A549 (cell line): ENCODE measurements at regions not wholly inside any gene's neighbourhood (a gene's known extent, or its start where the extent isn't known, plus 50 kb on each side); places are given as distances from the start of the nearest gene placed in this dataset.
A peak's percentile ranks its signal among the peaks of the same experiment; 100 is the strongest.
"Not testable (repeated sequence)": the region's sequence is repeated elsewhere in the genome, so short reads cannot be mapped to it uniquely, and the experiment has no call there.

Experiments
- ATAC-seq, 2 experiments: fragments of 200-7000 bp in 1 of 2; fragments of >200 bp in 1 of 2; cut with Nextera tagmentation in 1 of 2; cut with Tn5 transposase in 1 of 2; 3 replicates each; pipeline versions ENCODE4 v1.8.0 to v1.9.1; 2018 to 2020; ENCODE audit warnings: mild to moderate bottlenecking in 1 of 2, moderate library complexity in 1 of 2
- CTCF ChIA-PET: fragments of 300-600 bp; sonication (Branson Sonifier 250); formaldehyde crosslinking; extraction: SDS; loops from one replicate; lab custom pipeline; 2021; ENCODE audit warnings: antibody characterized with exemption, inconsistent platforms; lab: Yijun Ruan, JAX
- POLR2A ChIA-PET: fragments of 350-600 bp; formaldehyde crosslinking; extraction: SDS; loops from one replicate; lab custom pipeline; 2021; ENCODE audit warnings: antibody characterized with exemption, inconsistent platforms; lab: Yijun Ruan, JAX
- DNase-seq, 2 experiments: peaks; one replicate each; pipeline versions ENCODE4 v3.0.0 to v3.0.0-alpha.2; 2011 to 2016; ENCODE audit warnings: low read depth in 1 of 2, low spot score in 1 of 2
- FAIRE-seq: peaks from 2 replicates; lab custom pipeline; 2011; peaks lifted over from hg19 to GRCh38; lab: Jason Lieb, UNC
- H3K27ac ChIP-seq, 2 experiments: fragments of >200 bp; sonication (Bioruptor Twin); formaldehyde crosslinking; 3 replicates each; pipeline ENCODE4 v1.5.1; 2016 to 2017
- H3K4me1 ChIP-seq: fragments of >200 bp; sonication (Bioruptor Twin); formaldehyde crosslinking; 3 replicates; pipeline ENCODE4 v1.6.1; 2016
- H3K4me2 ChIP-seq: fragments of >200 bp; sonication (Bioruptor Twin); formaldehyde crosslinking; 3 replicates; pipeline ENCODE4 v1.6.1; 2016
- H3K4me3 ChIP-seq: fragments of >200 bp; sonication (Bioruptor Twin); formaldehyde crosslinking; 3 replicates; pipeline ENCODE4 v1.5.1; 2016
- H3K9me3 ChIP-seq: fragments of >200 bp; sonication (Bioruptor Twin); formaldehyde crosslinking; 3 replicates; pipeline ENCODE4 v1.6.1; 2016
- RAD21 ChIP-seq, 2 experiments: fragments of >200 bp in 1 of 2; sonication (Bioruptor Twin) in 1 of 2; formaldehyde crosslinking in 1 of 2; IDR thresholded peaks in 1 of 2; conservative IDR thresholded peaks in 1 of 2; 2 replicates in 1 of 2; 3 replicates in 1 of 2; pipeline ENCODE4 v1.6.1; 2012 to 2018; ENCODE audit warnings: inconsistent platforms in 1 of 2
- WGBS: methylation state at CpG from one replicate; pipeline ENCODE4 v1.1.6; 2017; ENCODE audit errors: missing lambda C conversion rate; 5-methylcytosine and 5-hydroxymethylcytosine counted together

- CTCF ChIA-PET, FAIRE-seq, DNase-seq, H3K27ac ChIP-seq, H3K9me3 ChIP-seq, POLR2A ChIA-PET, ATAC-seq, H3K4me3 ChIP-seq, H3K4me1 ChIP-seq, H3K4me2 ChIP-seq: not testable (repeated sequence)
- WGBS: 16% methylated on average over 6 of the region's 7 CpGs
Observed at GRCh38 chr16:32947336-32947735, 246.7 kb upstream of the TP53TG3C start.

GRCh38 chr16:32946041-32946560, 247.9 kb upstream of the TP53TG3C start:
- CTCF ChIA-PET: not testable (repeated sequence)

GRCh38 chr16:32945311-32945710, 248.7 kb upstream of the TP53TG3C start:
- H3K4me3 ChIP-seq, POLR2A ChIA-PET, DNase-seq, CTCF ChIA-PET, FAIRE-seq, H3K4me2 ChIP-seq, H3K27ac ChIP-seq, ATAC-seq, H3K4me1 ChIP-seq, H3K9me3 ChIP-seq: not testable (repeated sequence)
- WGBS: 5% methylated on average over 6 of the region's 7 CpGs

More at GRCh38 chr16:32946041-32946560, 247.9 kb upstream of the TP53TG3C start:
- 4% methylated on average over 6 of the region's 10 CpGs for WGBS
- H3K4me1 ChIP-seq, FAIRE-seq, H3K27ac ChIP-seq, H3K4me3 ChIP-seq, H3K4me2 ChIP-seq, H3K9me3 ChIP-seq, ATAC-seq, DNase-seq, POLR2A ChIA-PET: not testable (repeated sequence)

- H3K4me2 ChIP-seq, ATAC-seq, H3K4me3 ChIP-seq, FAIRE-seq, DNase-seq, H3K27ac ChIP-seq, POLR2A ChIA-PET, CTCF ChIA-PET, H3K4me1 ChIP-seq, H3K9me3 ChIP-seq: not testable (repeated sequence)
- no CpG with 5 or more reads among the region's 4 CpGs for WGBS
Observed at GRCh38 chr16:32939845-32940244, 254.2 kb upstream of the TP53TG3C start.

- ATAC-seq, FAIRE-seq, DNase-seq, H3K4me3 ChIP-seq, H3K4me1 ChIP-seq, H3K27ac ChIP-seq, POLR2A ChIA-PET, CTCF ChIA-PET, H3K4me2 ChIP-seq, H3K9me3 ChIP-seq: not testable (repeated sequence)
- WGBS: 68% methylated on average over 8 of the region's 10 CpGs
Observed at GRCh38 chr16:32937929-32938328, 256.1 kb upstream of the TP53TG3C start.

- peak; percentile 69 to 70; a peak in 5 of 6 replicates for ATAC-seq
- H3K4me2 ChIP-seq, H3K27ac ChIP-seq, DNase-seq, POLR2A ChIA-PET, H3K9me3 ChIP-seq, CTCF ChIA-PET, H3K4me3 ChIP-seq, FAIRE-seq, H3K4me1 ChIP-seq: not testable (repeated sequence)
- TF ChIP-seq RAD21 (conservative IDR thresholded peaks at IDR 0.05 in 1 of 2, IDR thresholded peaks at IDR 0.05 in 1 of 2): 0 out of 5 replicates have a peak, but pooled peaks of 1 of the 2 experiments have one; percentile 4
- WGBS: 13% methylated on average over 13 of the region's 16 CpGs
Observed at GRCh38 chr16:32932240-32933040, 256.5 kb upstream of the TP53TG3 start.

GRCh38 chr16:32925192-32925591, 249.2 kb upstream of the TP53TG3 start:
- H3K27ac ChIP-seq, CTCF ChIA-PET, H3K4me2 ChIP-seq, ATAC-seq, FAIRE-seq, H3K4me3 ChIP-seq, H3K4me1 ChIP-seq, POLR2A ChIA-PET, DNase-seq, H3K9me3 ChIP-seq: not testable (repeated sequence)
- WGBS: no CpG with 5 or more reads among the region's 31 CpGs

GRCh38 chr16:32922578-32922977, 246.6 kb upstream of the TP53TG3 start:
- H3K9me3 ChIP-seq, FAIRE-seq, POLR2A ChIA-PET, H3K4me1 ChIP-seq, CTCF ChIA-PET, H3K4me3 ChIP-seq, H3K4me2 ChIP-seq, ATAC-seq, H3K27ac ChIP-seq: not testable (repeated sequence)
- peak in 1 of 2 experiments; percentile 3 for DNase-seq
- no CpG with 5 or more reads among the region's 9 CpGs for WGBS

- POLR2A ChIA-PET, FAIRE-seq, H3K4me1 ChIP-seq, H3K4me3 ChIP-seq, H3K27ac ChIP-seq, H3K4me2 ChIP-seq, H3K9me3 ChIP-seq, CTCF ChIA-PET, ATAC-seq, DNase-seq: not testable (repeated sequence)
- WGBS: 5% methylated on average over 9 of the region's 15 CpGs
Observed at GRCh38 chr16:32915346-32915745, 239.4 kb upstream of the TP53TG3 start.

- FAIRE-seq, POLR2A ChIA-PET: not testable (repeated sequence)
- WGBS: no CpG with 5 or more reads among the region's 9 CpGs
Observed at GRCh38 chr16:32897782-32898181, 221.8 kb upstream of the TP53TG3 start.

GRCh38 chr16:32885392-32885791, 209.4 kb upstream of the TP53TG3 start:
- H3K9me3 ChIP-seq, H3K4me3 ChIP-seq, CTCF ChIA-PET, H3K4me2 ChIP-seq, DNase-seq, H3K27ac ChIP-seq, POLR2A ChIA-PET, FAIRE-seq, H3K4me1 ChIP-seq, ATAC-seq: not testable (repeated sequence)
- WGBS: no CpG with 5 or more reads among the region's 56 CpGs

More at GRCh38 chr16:32897782-32898181, 221.8 kb upstream of the TP53TG3 start:
- H3K4me1 ChIP-seq, H3K27ac ChIP-seq, CTCF ChIA-PET, H3K4me3 ChIP-seq, H3K4me2 ChIP-seq, H3K9me3 ChIP-seq: not testable (repeated sequence)
- peak in 1 of 2 experiments; percentile 26 for DNase-seq
- ATAC-seq: peak in 1 of 2 experiments; percentile 58; a peak in 3 of 6 replicates
